ENCODE measurements at regions not wholly inside any gene's neighbourhood (a gene's known extent, or its start where the extent isn't known, plus 50 kb on each side); places are given as distances from the start of the nearest gene placed in this dataset.

GRCh38 chr13:110775576-110775975 lies 62.1 kb downstream of the ING1 start:
- no peaks in the 10 kb centered on the region for H3K9me2 ChIP-seq
- no peak overlapping the region for H3K9ac ChIP-seq
- no peaks in the 10 kb centered on the region for H3K36me3 ChIP-seq (replicated peaks in 1 of 2; ENCODE audit: control insufficient read depth in 1 of 2, insufficient read depth in 2 of 2, low read length in 1 of 2)
- H3K9me3 ChIP-seq, result no peaks in the 10 kb centered on the region
- H3F3A ChIP-seq (replicated peaks; ENCODE audit: insufficient read depth), result no peaks in the 10 kb centered on the region
- H3K27ac ChIP-seq (ENCODE audit: low read depth in 2 of 2, low read length in 1 of 2), result no peak overlapping the region
- 85% methylated on average over 4 of the region's 5 CpGs for WGBS (ENCODE audit: low lambda C conversion rate)
- H3K27me3 ChIP-seq (ENCODE audit: insufficient read depth), result no peaks in the 10 kb centered on the region
- POLR2A ChIA-PET, result no interaction called here
- H3K79me2 ChIP-seq (ENCODE audit: insufficient read depth), result no peaks in the 10 kb centered on the region
- CTCF ChIA-PET, result interaction anchor here (1.0 kb wide), 1 partner anchor 93 kb away, joined by 3 read pairs; no protein-coding TSS in a partner anchor
- no peak overlapping the region for H3K4me3 ChIP-seq (ENCODE audit: low read depth in 2 of 2, low read length in 1 of 2)
- H3K4me1 ChIP-seq (ENCODE audit: control insufficient read depth in 1 of 2, insufficient read depth in 2 of 2, low read depth in 1 of 2, low read length in 1 of 2), result no peaks in the 10 kb centered on the region
- no peak for DNase-seq
- TF ChIP-seq FOXM1 (IDR thresholded peaks at IDR 0.05; ENCODE audit: low read depth) (no peak), CTCF (IDR thresholded peaks at IDR 0.05) (no peak), TCF12 (IDR thresholded peaks at IDR 0.05) (no peak), GABPA (IDR thresholded peaks at IDR 0.05; ENCODE audit: low read depth) (no peak), TEAD4 (IDR thresholded peaks at IDR 0.05; ENCODE audit: borderline replicate concordance, insufficient read depth) (no peak), TAF1 (IDR thresholded peaks at IDR 0.05; ENCODE audit: borderline replicate concordance, low read depth, low read length) (no peak), IRF3 (IDR thresholded peaks at IDR 0.05; ENCODE audit: low read depth, low read length) (no peak), MEF2A (IDR thresholded peaks at IDR 0.05; ENCODE audit: borderline replicate concordance, low read depth) (no peak), FOXJ3 (CRISPR knock-in tag; IDR thresholded peaks at IDR 0.05) (no peak), PBX3 (IDR thresholded peaks at IDR 0.05) (no peak), EP300 (IDR thresholded peaks at IDR 0.05; ENCODE audit: borderline replicate concordance in 1 of 2, low read depth in 1 of 2, low read length in 1 of 2) (no peak), REST (IDR thresholded peaks at IDR 0.05; ENCODE audit: low read depth, low read length) (no peak), POLR2AphosphoS5 (IDR thresholded peaks at IDR 0.05; ENCODE audit: low read depth, low read length) (no peak), ZBTB33 (IDR thresholded peaks at IDR 0.05; ENCODE audit: borderline replicate concordance, low read depth) (no peak)
- no peak overlapping the region for H2AFZ ChIP-seq (ENCODE audit: low read depth)
- no peak overlapping the region for H3K4me2 ChIP-seq
- H4K20me1 ChIP-seq (ENCODE audit: insufficient read depth), result no peaks in the 10 kb centered on the region

All from SK-N-SH (cell line).